MCF 10A (cell line): ENCODE measurements at regions not wholly inside any gene's neighbourhood (a gene's known extent, or its start where the extent isn't known, plus 50 kb on each side); places are given as distances from the start of the nearest gene placed in this dataset.

Experiments used
- BruUV-seq: library from RNA; stranded (reverse); fragments of 400-500 nt; replicated peaks from 2 replicates; lab custom pipeline; 2021; lab: Mats Ljungman, UMichigan
- CTCF ChIA-PET: fragments of 300-600 bp; sonication (Branson Sonifier 250); formaldehyde crosslinking; extraction: SDS; loops from one replicate; lab custom pipeline; 2021; ENCODE audit warnings: antibody characterized with exemption, inconsistent platforms; lab: Yijun Ruan, JAX
- POLR2A ChIA-PET: fragments of 300-600, 350-650 bp; sonication (Branson Sonifier 250); formaldehyde crosslinking; extraction: SDS; loops from one replicate; lab custom pipeline; 2020; ENCODE audit warnings: antibody characterized with exemption, inconsistent platforms; lab: Yijun Ruan, JAX
- DNase-seq: peaks from one replicate; pipeline ENCODE4 v3.0.0-alpha.2; 2018; ENCODE audit not compliant: unreplicated experiment
- H3K27ac Mint-ChIP-seq: one replicate; pipeline ENCODE4 v1.8.0; 2022; ENCODE audit warnings: mild to moderate bottlenecking, low read depth, mixed read lengths; ENCODE audit not compliant: unreplicated experiment
- H3K27me3 Mint-ChIP-seq: one replicate; pipeline ENCODE4 v1.8.0; 2022; ENCODE audit warnings: mixed read lengths; ENCODE audit not compliant: insufficient read depth, unreplicated experiment
- H3K36me3 Mint-ChIP-seq: one replicate; pipeline ENCODE4 v1.8.0; 2022; ENCODE audit warnings: mild to moderate bottlenecking, moderate library complexity, mixed read lengths; ENCODE audit not compliant: insufficient read depth, unreplicated experiment
- H3K4me1 Mint-ChIP-seq: one replicate; pipeline ENCODE4 v1.8.0; 2022; ENCODE audit warnings: mixed read lengths; ENCODE audit not compliant: insufficient read depth, unreplicated experiment
- H3K4me3 Mint-ChIP-seq: one replicate; pipeline ENCODE4 v1.8.0; 2022; ENCODE audit warnings: mild to moderate bottlenecking, moderate library complexity, mixed read lengths; ENCODE audit not compliant: unreplicated experiment
- H3K9me3 Mint-ChIP-seq: one replicate; pipeline ENCODE4 v1.8.0; 2022; ENCODE audit warnings: mixed read lengths; ENCODE audit not compliant: unreplicated experiment
- CTCF ChIP-seq: fragments of 200-600 bp; IDR thresholded peaks from one replicate; pipeline ENCODE4 v1.8.0; 2022; ENCODE audit warnings: antibody characterized with exemption, mild to moderate bottlenecking; ENCODE audit not compliant: unreplicated experiment
- intact Hi-C: fragments of 100-400 bp; cut with micrococcal nuclease; formaldehyde crosslinking; loops from 2 replicates; pipeline ENCODE4 v1.14.1; 2022

- POLR2A ChIA-PET, result no interaction called here
- no peak for DNase-seq
- Mint-ChIP-seq H3K36me3 (no peaks in the 10 kb centered on the region), H3K27me3 (no peaks in the 10 kb centered on the region), H3K4me3 (no peak overlapping the region), H3K4me1 (no peaks in the 10 kb centered on the region), H3K27ac (no peak overlapping the region), H3K9me3 (no peaks in the 10 kb centered on the region)
- intact Hi-C loops, result no loop called here
- CTCF ChIA-PET, result no interaction called here
- TF ChIP-seq CTCF, result no peak
- BruUV-seq, result no TSS peak
Measured at GRCh38 chr4:143035661-143036060, 149.1 kb upstream of the USP38 start.

GRCh38 chr4:143036443-143036842 is 148.3 kb upstream of the USP38 start:
- H3K4me3 Mint-ChIP-seq, result no peak overlapping the region
- no peaks in the 10 kb centered on the region for H3K9me3 Mint-ChIP-seq
- no peak for DNase-seq
- CTCF ChIA-PET, result no interaction called here
- no TSS peak for BruUV-seq
- H3K27ac Mint-ChIP-seq, result no peak overlapping the region
- intact Hi-C loops, result no loop called here
- no peaks in the 10 kb centered on the region for H3K4me1 Mint-ChIP-seq
- no peaks in the 10 kb centered on the region for H3K36me3 Mint-ChIP-seq
- POLR2A ChIA-PET, result interaction anchor here (1.1 kb wide), 1 partner anchor 24 kb away, joined by 4 read pairs; no protein-coding TSS in a partner anchor
- no peaks in the 10 kb centered on the region for H3K27me3 Mint-ChIP-seq
- no peak for TF ChIP-seq CTCF

- no peak for DNase-seq
- no peaks in the 10 kb centered on the region for H3K36me3 Mint-ChIP-seq
- ChIA-PET CTCF (no interaction called here), POLR2A (no interaction called here)
- no peak for TF ChIP-seq CTCF
- peaks cover 2% of the 10 kb centered on the region for H3K4me1 Mint-ChIP-seq
- BruUV-seq, result no TSS peak
- H3K27me3 Mint-ChIP-seq, result no peaks in the 10 kb centered on the region
- no peaks in the 10 kb centered on the region for H3K9me3 Mint-ChIP-seq
- H3K27ac Mint-ChIP-seq, result no peak overlapping the region
- no peak overlapping the region for H3K4me3 Mint-ChIP-seq
- intact Hi-C loops, result no loop called here
Measured at GRCh38 chr4:143046454-143046853, 138.3 kb upstream of the USP38 start.

- Mint-ChIP-seq H3K36me3 (no peaks in the 10 kb centered on the region), H3K4me1 (peaks cover 7% of the 10 kb centered on the region), H3K9me3 (no peaks in the 10 kb centered on the region), H3K27me3 (no peaks in the 10 kb centered on the region), H3K27ac (no peak overlapping the region), H3K4me3 (no peak overlapping the region)
- no peak for TF ChIP-seq CTCF
- ChIA-PET POLR2A (no interaction called here), CTCF (no interaction called here)
- intact Hi-C loops, result no loop called here
- DNase-seq, result no peak
- BruUV-seq, result no TSS peak
Measured at GRCh38 chr4:143046906-143047305, 137.8 kb upstream of the USP38 start.
